Tibial artery (tissue), 4 donors: ENCODE measurements at regions not wholly inside any gene's neighbourhood (a gene's known extent, or its start where the extent isn't known, plus 50 kb on each side); places are given as distances from the start of the nearest gene placed in this dataset.

Source experiments
- DNase-seq, 2 donors: peaks; one replicate each; pipeline ENCODE4 v3.0.0-alpha.2; 2019
- H3K27ac ChIP-seq, 2 donors: fragments of 200-600 bp; sonication (generic) in 1 of 2; 1 replicate in 1 of 2; 2 replicates in 1 of 2; pipeline ENCODE4 v1.5.1; 2018 to 2019; ENCODE audit warnings: mild to moderate bottlenecking in 1 of 2
- H3K27me3 ChIP-seq, 2 donors: fragments of 200-600 bp; sonication (generic) in 1 of 2; one replicate each; pipeline versions ENCODE4 v1.5.1 to v1.6.0; 2016 to 2019
- H3K36me3 ChIP-seq, 3 donors: fragments of 200-600 bp; sonication (generic) in 2 of 3; one replicate each; pipeline ENCODE4 v1.5.1; 2016 to 2019; ENCODE audit warnings: mild to moderate bottlenecking in 2 of 3
- H3K4me1 ChIP-seq, 4 donors: fragments of 200-600 bp; sonication (generic) in 2 of 4; 1 replicate in 3 of 4; 2 replicates in 1 of 4; pipeline ENCODE4 v1.5.1; 2016 to 2019
- H3K4me3 ChIP-seq, 2 donors: fragments of 200-600 bp; sonication (generic) in 1 of 2; 1 replicate in 1 of 2; 2 replicates in 1 of 2; pipeline ENCODE4 v1.5.1; 2018 to 2019; ENCODE audit warnings: mild to moderate bottlenecking in 2 of 2
- H3K9me3 ChIP-seq, 3 donors: fragments of 200-600 bp; sonication (generic) in 1 of 3; one replicate each; pipeline ENCODE4 v1.5.1; 2016 to 2019
- intact Hi-C: fragments of 100-400 bp; cut with DNase I; formaldehyde crosslinking; loops from one replicate; pipeline ENCODE4 v1.15.0; 2023; ENCODE audit warnings: low total_unique reads
- TF ChIP-seq, protein P1 (sequence below), 2 experiments: fragments of 200-600 bp in 1 of 2; fragments of 450-650 bp in 1 of 2; IDR thresholded peaks; one replicate each; pipeline ENCODE4 v1.5.1; 2017 to 2019; ENCODE audit warnings: antibody characterized with exemption in 2 of 2, mild to moderate bottlenecking in 1 of 2, moderate library complexity in 1 of 2

DNA sequence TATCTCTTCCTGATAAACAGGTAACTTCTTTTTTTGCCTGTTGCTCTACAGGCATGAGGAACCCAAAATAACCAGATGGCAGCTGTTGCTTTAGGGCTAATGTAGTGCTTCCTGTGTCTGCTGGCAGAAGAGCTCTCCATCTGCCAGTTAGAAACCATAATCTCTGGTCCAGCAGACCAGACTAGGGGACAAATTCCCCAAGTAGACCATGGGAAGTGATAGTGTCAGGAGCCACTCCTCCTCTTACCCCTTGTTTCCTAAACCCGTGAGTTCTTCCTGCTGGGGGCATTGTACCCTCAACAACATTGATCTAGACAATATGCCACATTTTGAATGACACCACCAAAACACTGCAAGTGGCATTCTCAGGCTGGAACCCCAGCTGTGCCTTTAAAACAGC, 135.9 kb downstream of the DLEU7 start:
- H3K36me3 ChIP-seq: no peaks in the 10 kb centered on the region
- TF ChIP-seq, protein P1, sequence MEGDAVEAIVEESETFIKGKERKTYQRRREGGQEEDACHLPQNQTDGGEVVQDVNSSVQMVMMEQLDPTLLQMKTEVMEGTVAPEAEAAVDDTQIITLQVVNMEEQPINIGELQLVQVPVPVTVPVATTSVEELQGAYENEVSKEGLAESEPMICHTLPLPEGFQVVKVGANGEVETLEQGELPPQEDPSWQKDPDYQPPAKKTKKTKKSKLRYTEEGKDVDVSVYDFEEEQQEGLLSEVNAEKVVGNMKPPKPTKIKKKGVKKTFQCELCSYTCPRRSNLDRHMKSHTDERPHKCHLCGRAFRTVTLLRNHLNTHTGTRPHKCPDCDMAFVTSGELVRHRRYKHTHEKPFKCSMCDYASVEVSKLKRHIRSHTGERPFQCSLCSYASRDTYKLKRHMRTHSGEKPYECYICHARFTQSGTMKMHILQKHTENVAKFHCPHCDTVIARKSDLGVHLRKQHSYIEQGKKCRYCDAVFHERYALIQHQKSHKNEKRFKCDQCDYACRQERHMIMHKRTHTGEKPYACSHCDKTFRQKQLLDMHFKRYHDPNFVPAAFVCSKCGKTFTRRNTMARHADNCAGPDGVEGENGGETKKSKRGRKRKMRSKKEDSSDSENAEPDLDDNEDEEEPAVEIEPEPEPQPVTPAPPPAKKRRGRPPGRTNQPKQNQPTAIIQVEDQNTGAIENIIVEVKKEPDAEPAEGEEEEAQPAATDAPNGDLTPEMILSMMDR (IDR thresholded peaks at IDR 0.05): no peak
- no peaks in the 10 kb centered on the region for H3K4me1 ChIP-seq
- H3K9me3 ChIP-seq: no peaks in the 10 kb centered on the region
- no peak overlapping the region for H3K27ac ChIP-seq
- H3K27me3 ChIP-seq: no peaks in the 10 kb centered on the region
- no peak overlapping the region for H3K4me3 ChIP-seq
- no peak for DNase-seq
- intact Hi-C loops: no loop called here

DNA sequence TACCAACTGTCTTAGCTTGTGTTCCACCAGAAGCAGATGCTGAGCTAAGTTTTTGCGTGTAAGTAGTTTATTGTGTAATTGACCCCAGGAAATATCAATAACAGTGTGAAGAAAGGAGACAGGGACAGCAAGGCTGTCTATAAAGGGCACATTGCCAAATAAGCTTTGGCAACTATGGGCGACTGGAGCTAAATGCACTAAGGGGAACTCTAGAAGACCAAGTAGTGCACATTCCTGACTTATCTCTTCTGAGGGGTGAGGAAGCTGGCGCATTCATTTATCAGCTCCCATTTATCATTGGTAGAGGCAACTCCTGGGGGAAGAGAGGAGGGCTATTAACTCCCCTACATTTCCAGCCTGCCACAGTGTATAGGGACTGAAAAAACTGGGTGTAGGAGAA, 135.0 kb downstream of the DLEU7 start:
- Histone ChIP-seq H3K9me3 (no peaks in the 10 kb centered on the region), H3K4me1 (no peaks in the 10 kb centered on the region), H3K36me3 (no peaks in the 10 kb centered on the region), H3K27ac (no peak overlapping the region), H3K4me3 (no peak overlapping the region), H3K27me3 (no peaks in the 10 kb centered on the region)
- TF ChIP-seq, protein P1 (IDR thresholded peaks at IDR 0.05): no peak
- intact Hi-C loops: no loop called here
- DNase-seq: no peak

DNA sequence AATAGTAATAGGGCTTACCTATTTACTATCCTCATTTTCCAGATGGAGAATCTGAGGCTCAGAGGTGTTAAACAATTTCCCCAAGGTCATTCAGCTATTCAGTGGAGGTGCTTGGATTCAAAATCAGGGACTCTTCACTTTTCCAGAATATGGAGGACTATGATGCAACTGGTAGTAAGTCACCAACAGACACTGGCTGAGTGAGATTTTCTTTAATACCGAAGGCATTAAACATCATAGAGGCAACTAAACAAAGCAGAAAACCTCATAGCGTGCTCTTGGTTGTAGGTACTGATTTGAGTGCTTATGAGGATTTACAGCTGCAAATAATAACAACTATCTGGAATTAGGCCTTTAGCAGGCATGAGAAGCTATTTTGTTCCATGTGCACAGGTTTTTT, 134.4 kb downstream of the DLEU7 start:
- Histone ChIP-seq H3K27ac (no peak overlapping the region), H3K27me3 (no peaks in the 10 kb centered on the region), H3K36me3 (no peaks in the 10 kb centered on the region), H3K4me3 (no peak overlapping the region), H3K4me1 (no peaks in the 10 kb centered on the region), H3K9me3 (no peaks in the 10 kb centered on the region)
- intact Hi-C loops: no loop called here
- TF ChIP-seq, protein P1 (IDR thresholded peaks at IDR 0.05): no peak
- no peak for DNase-seq

DNA sequence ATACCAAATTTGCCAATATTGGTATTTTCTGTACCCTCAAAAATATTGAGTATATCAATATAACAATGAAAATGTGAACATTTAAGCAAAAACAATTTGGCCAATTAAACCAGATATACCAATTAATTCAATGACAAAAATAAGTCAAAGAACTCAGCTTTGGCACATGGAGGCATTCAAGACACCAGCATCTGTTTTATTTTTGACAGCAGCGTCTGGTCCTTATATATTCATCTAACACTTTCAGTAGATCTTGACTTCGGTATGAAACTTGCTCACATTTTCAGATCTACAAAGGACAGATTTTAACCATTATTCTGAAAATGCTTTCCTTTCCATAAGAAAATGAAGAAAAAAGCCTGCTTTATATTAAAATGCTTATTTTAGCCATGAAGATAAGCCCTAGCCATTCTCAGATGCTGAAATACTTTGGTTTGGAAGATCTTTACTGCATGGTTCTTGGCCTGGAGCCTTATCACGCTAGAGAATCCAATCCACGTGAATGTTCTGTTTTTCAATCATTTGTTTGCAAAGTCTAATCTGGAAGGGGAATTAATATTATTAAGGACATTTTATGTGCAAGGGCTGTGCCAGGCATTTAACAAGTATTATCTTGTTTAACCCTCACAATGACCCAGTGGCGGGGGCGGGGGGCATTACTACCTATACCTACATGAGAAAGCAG, 132.2 kb downstream of the DLEU7 start:
- intact Hi-C loops: no loop called here
- Histone ChIP-seq H3K27me3 (no peaks in the 10 kb centered on the region), H3K9me3 (no peaks in the 10 kb centered on the region), H3K4me1 (no peaks in the 10 kb centered on the region), H3K4me3 (no peak overlapping the region), H3K36me3 (no peaks in the 10 kb centered on the region), H3K27ac (no peak overlapping the region)
- TF ChIP-seq, protein P1 (IDR thresholded peaks at IDR 0.05): no peak
- DNase-seq: no peak

DNA sequence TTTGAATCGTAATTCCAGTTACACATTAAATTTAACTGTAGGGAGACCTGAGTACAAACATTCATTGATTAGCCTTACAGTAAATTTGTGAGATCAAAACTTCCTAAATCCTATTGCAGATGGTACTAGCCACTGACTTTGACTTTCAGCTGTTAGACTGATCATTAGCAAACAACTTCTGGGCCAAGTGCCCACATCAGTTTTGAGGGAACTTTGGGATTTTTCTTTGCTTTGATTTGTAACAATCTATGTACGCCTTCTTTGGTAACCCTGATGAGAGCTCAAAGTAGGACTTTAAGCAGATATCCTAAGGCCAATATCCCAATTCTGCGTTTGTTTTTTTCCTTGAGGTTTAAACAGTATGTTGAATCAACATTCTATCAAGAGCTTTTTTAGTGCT, 131.5 kb downstream of the DLEU7 start:
- Histone ChIP-seq H3K4me3 (no peak overlapping the region), H3K4me1 (no peaks in the 10 kb centered on the region), H3K36me3 (no peaks in the 10 kb centered on the region), H3K27ac (no peak overlapping the region), H3K27me3 (no peaks in the 10 kb centered on the region), H3K9me3 (no peaks in the 10 kb centered on the region)
- DNase-seq: no peak
- TF ChIP-seq, protein P1 (IDR thresholded peaks at IDR 0.05): no peak
- intact Hi-C loops: loop anchor here (2.0 kb wide), 1 partner anchor 41 kb away; no protein-coding TSS in a partner anchor
